ENCODE measurements at regions not wholly inside any gene's neighbourhood (a gene's known extent, or its start where the extent isn't known, plus 50 kb on each side); places are given as distances from the start of the nearest gene placed in this dataset.

DNA sequence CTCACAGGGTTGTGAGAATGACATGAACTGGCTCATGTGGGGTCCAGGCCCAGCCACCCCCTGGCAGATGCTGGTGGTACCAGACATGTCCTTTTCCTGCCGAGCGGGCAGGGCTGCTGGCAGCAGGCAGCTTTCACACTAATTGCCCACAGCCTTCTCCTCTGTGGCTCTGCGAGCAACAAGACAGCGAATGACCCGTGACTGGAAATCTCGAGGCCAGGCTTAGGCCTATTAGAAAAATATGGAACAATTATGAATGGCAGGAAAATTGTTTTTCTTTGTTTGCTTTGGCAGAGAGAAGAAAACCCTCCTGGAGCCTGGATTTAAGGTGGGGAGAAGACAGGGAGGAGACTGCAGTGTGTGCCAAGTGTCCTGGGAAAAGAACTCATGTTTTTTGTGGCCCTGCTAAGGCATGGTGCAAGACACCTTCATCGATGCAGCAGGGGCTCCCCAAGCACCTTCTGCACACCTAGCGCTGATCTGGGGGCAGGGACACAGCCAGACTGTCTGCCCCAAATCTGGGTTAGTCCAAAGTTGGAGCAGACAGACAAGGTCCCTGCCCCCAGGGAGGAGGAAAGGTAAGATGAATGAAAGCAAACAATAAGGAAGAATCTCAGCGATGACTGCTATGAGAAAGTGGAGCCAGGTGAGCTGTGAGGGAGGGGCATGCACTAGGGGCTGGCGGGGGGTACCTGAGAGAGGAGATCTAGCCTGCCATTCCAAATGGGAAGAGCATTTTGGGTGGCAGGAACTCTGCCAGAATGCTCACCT is 193.8 kb upstream of the TLE3 start:
- no peak for TF ChIP-seq POLR2A (IDR thresholded peaks at IDR 0.05)
- TF ChIP-seq, protein P1, sequence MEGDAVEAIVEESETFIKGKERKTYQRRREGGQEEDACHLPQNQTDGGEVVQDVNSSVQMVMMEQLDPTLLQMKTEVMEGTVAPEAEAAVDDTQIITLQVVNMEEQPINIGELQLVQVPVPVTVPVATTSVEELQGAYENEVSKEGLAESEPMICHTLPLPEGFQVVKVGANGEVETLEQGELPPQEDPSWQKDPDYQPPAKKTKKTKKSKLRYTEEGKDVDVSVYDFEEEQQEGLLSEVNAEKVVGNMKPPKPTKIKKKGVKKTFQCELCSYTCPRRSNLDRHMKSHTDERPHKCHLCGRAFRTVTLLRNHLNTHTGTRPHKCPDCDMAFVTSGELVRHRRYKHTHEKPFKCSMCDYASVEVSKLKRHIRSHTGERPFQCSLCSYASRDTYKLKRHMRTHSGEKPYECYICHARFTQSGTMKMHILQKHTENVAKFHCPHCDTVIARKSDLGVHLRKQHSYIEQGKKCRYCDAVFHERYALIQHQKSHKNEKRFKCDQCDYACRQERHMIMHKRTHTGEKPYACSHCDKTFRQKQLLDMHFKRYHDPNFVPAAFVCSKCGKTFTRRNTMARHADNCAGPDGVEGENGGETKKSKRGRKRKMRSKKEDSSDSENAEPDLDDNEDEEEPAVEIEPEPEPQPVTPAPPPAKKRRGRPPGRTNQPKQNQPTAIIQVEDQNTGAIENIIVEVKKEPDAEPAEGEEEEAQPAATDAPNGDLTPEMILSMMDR (IDR thresholded peaks at IDR 0.05) = no peak

Data from heart left ventricle (tissue), 13 donors.